ENCODE measurements at regions not wholly inside any gene's neighbourhood (a gene's known extent, or its start where the extent isn't known, plus 50 kb on each side); places are given as distances from the start of the nearest gene placed in this dataset.

DNA sequence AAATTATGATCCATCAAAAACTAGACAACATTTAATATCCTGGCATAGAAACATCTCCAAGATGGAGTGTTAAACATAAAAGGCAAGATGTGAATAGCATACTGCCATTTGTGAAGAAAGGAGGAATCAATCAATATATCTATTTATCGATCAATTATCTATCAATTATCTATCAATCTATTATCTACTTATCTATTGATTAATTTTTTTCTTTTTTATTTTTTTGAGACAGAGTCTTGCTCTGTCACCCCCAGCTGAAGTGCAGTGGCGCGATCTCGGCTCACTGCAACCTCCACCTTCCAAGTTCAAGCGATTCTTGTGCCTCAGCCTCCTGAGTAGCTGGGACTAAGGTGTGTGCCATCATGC lies 117.0 kb upstream of the RFLNA start:
- H3K79me2 ChIP-seq (ENCODE audit: insufficient read depth, low read depth, low read length) = no peaks in the 10 kb centered on the region
- no peak for DNase-seq (ENCODE audit: low spot score)
- CTCF ChIA-PET (ENCODE audit: unreplicated experiment) = no interaction called here
- BruUV-seq (replicated peaks) = no TSS peak
- H4K20me1 ChIP-seq (ENCODE audit: insufficient read depth, low read length) = no peaks in the 10 kb centered on the region
- no peaks in the 10 kb centered on the region for H3K9me3 ChIP-seq (ENCODE audit: low read length)
- no peak overlapping the region for H3K4me2 ChIP-seq (ENCODE audit: low read length)
- H3K9me2 ChIP-seq (ENCODE audit: insufficient read depth, low read length) = no peaks in the 10 kb centered on the region
- no peak for TF ChIP-seq EZH2phosphoT487 (IDR thresholded peaks at IDR 0.05; ENCODE audit: borderline replicate concordance, low read depth, low read length)
- TF ChIP-seq, protein P1, sequence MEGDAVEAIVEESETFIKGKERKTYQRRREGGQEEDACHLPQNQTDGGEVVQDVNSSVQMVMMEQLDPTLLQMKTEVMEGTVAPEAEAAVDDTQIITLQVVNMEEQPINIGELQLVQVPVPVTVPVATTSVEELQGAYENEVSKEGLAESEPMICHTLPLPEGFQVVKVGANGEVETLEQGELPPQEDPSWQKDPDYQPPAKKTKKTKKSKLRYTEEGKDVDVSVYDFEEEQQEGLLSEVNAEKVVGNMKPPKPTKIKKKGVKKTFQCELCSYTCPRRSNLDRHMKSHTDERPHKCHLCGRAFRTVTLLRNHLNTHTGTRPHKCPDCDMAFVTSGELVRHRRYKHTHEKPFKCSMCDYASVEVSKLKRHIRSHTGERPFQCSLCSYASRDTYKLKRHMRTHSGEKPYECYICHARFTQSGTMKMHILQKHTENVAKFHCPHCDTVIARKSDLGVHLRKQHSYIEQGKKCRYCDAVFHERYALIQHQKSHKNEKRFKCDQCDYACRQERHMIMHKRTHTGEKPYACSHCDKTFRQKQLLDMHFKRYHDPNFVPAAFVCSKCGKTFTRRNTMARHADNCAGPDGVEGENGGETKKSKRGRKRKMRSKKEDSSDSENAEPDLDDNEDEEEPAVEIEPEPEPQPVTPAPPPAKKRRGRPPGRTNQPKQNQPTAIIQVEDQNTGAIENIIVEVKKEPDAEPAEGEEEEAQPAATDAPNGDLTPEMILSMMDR (conservative IDR thresholded peaks at IDR 0.05; ENCODE audit: low read length) = no peak
- intact Hi-C loops (cut with micrococcal nuclease; ENCODE audit: unreplicated experiment) = no loop called here
- H3K36me3 ChIP-seq (ENCODE audit: insufficient read depth, low read length) = no peaks in the 10 kb centered on the region
- no peak overlapping the region for H2AFZ ChIP-seq (ENCODE audit: low read length)
- H3K27ac ChIP-seq (ENCODE audit: low read depth, low read length, poor library complexity, severe bottlenecking) = no peak overlapping the region
- H3K4me3 ChIP-seq (ENCODE audit: low read depth, low read length, poor library complexity, severe bottlenecking) = no peak overlapping the region
- H3K4me1 ChIP-seq (ENCODE audit: insufficient read depth, low read length, poor library complexity, severe bottlenecking) = no peaks in the 10 kb centered on the region
- POLR2A ChIA-PET = no interaction called here

DNA sequence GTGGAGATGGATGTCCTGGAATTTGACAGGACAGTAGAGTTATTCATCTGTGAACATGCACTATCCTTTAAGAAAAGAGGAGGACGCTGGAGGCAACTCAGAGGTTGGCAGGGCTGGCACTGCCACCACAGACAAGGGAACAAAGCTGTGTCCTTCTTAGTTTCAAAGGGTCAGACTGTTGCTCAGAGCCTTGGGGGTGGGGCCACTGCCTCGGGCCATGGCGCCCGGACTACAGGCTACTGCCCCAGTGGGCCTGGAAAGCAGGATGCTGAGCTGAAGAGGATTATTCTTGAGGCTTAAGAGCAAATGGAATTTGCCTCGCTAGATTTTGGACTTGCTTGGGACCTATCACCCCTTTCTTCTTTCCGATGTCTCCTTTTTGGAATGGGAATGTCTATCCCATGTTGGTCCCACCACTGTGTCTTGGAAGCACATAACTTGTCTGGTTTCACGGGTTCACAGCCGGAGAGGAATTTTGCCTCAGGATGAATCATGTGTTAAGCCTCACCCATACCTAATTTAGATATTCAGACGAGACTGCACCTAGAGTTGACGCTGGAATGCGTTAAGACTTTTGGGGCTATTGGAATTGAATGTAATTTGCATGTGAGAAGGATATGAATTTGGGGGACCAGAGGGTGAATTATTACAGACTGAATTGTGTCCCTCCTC lies 114.8 kb upstream of the RFLNA start:
- no peak for TF ChIP-seq EZH2phosphoT487 (IDR thresholded peaks at IDR 0.05; ENCODE audit: borderline replicate concordance, low read depth, low read length)
- TF ChIP-seq, protein P1 (conservative IDR thresholded peaks at IDR 0.05; ENCODE audit: low read length) = no peak
- Histone ChIP-seq H3K4me2 (ENCODE audit: low read length) (no peak overlapping the region), H3K9me3 (ENCODE audit: low read length) (no peaks in the 10 kb centered on the region), H3K4me1 (ENCODE audit: insufficient read depth, low read length, poor library complexity, severe bottlenecking) (no peaks in the 10 kb centered on the region), H3K4me3 (ENCODE audit: low read depth, low read length, poor library complexity, severe bottlenecking) (no peak overlapping the region), H2AFZ (ENCODE audit: low read length) (no peak overlapping the region), H3K27ac (ENCODE audit: low read depth, low read length, poor library complexity, severe bottlenecking) (no peak overlapping the region), H3K79me2 (ENCODE audit: insufficient read depth, low read depth, low read length) (no peaks in the 10 kb centered on the region), H3K9me2 (ENCODE audit: insufficient read depth, low read length) (no peaks in the 10 kb centered on the region), H4K20me1 (ENCODE audit: insufficient read depth, low read length) (no peaks in the 10 kb centered on the region), H3K36me3 (ENCODE audit: insufficient read depth, low read length) (no peaks in the 10 kb centered on the region)
- DNase-seq (ENCODE audit: low spot score) = no peak
- POLR2A ChIA-PET = no interaction called here
- no TSS peak for BruUV-seq (replicated peaks)
- intact Hi-C loops (cut with micrococcal nuclease; ENCODE audit: unreplicated experiment) = no loop called here
- CTCF ChIA-PET (ENCODE audit: unreplicated experiment) = no interaction called here

DNA sequence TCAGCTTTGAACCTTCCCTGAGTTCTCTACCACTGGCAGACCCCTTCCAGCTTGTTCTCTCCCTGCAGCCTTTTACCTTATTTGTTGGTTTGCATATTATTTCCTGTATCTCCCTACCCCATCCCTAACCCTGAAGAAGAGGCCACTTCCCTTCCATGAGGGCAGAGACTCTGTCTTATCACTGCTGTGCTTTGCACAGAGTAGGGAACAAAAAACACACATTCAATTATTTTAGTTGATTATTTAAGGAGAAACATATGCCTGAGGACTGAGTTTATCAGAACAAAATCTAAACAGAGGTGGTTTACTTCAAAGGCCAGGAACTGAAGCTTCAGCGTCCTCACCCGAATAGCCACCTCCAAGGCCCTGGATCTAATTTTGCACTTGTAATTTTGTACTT lies 111.7 kb upstream of the RFLNA start:
- Histone ChIP-seq H3K4me1 (ENCODE audit: insufficient read depth, low read length, poor library complexity, severe bottlenecking) (no peaks in the 10 kb centered on the region), H3K36me3 (ENCODE audit: insufficient read depth, low read length) (no peaks in the 10 kb centered on the region), H3K79me2 (ENCODE audit: insufficient read depth, low read depth, low read length) (no peaks in the 10 kb centered on the region), H3K4me3 (ENCODE audit: low read depth, low read length, poor library complexity, severe bottlenecking) (no peak overlapping the region), H3K9me2 (ENCODE audit: insufficient read depth, low read length) (no peaks in the 10 kb centered on the region), H4K20me1 (ENCODE audit: insufficient read depth, low read length) (no peaks in the 10 kb centered on the region), H3K9me3 (ENCODE audit: low read length) (no peaks in the 10 kb centered on the region), H3K27ac (ENCODE audit: low read depth, low read length, poor library complexity, severe bottlenecking) (no peak overlapping the region), H3K4me2 (ENCODE audit: low read length) (no peak overlapping the region), H2AFZ (ENCODE audit: low read length) (no peak overlapping the region)
- intact Hi-C loops (cut with micrococcal nuclease; ENCODE audit: unreplicated experiment) = no loop called here
- CTCF ChIA-PET (ENCODE audit: unreplicated experiment) = no interaction called here
- BruUV-seq (replicated peaks) = no TSS peak
- TF ChIP-seq, protein P1 (conservative IDR thresholded peaks at IDR 0.05; ENCODE audit: low read length) = no peak
- TF ChIP-seq EZH2phosphoT487 (IDR thresholded peaks at IDR 0.05; ENCODE audit: borderline replicate concordance, low read depth, low read length) = no peak
- POLR2A ChIA-PET = no interaction called here
- DNase-seq (ENCODE audit: low spot score) = no peak
